ENCODE measurements at regions not wholly inside any gene's neighbourhood (a gene's known extent, or its start where the extent isn't known, plus 50 kb on each side); places are given as distances from the start of the nearest gene placed in this dataset.

DNA sequence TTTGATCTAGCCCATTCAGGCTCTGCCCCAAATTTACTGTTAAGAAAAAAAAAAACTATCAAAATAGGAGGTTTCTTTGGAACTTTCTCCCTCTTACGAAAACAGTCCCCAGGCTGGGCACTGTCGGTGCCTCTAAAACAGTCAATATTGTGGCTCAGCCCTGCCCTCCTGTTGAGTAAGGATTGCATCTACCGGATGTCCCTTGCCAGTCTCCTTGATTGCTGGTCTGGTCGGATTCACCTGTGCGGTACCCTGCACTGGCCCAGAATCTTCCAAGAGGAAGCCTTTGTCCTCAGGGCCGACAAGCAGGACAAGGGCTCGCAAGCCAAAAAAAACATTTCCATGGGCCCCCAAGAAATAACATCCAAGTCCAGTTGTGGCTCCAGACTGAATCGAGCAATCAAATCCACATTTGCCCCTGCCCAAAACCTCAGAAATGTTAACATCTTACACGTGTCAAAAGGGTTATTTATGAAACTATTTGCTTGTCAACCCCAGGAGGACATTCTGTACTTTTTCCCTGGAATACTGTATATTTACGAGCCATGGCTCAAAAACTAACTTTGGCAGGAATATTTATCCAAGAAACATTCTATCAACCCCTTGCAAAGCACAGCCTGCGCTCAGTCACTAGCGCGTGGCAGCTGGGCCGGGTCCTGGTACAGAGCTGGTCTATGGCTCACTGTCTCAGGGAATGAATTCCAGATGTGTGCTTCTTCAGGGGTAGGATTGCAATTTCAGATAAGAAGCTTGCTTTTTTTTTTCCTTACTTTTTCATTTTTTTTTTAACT is 129.2 kb upstream of the ADRA1B start:
- Histone ChIP-seq H3K27me3 (ENCODE audit: control insufficient read depth, insufficient read depth, low read length) (no peaks in the 10 kb centered on the region), H3K36me3 (ENCODE audit: control insufficient read depth, insufficient read depth, low read length) (no peaks in the 10 kb centered on the region), H3K4me3 (ENCODE audit: low read depth, low read length) (no peak overlapping the region)
- no peak for DNase-seq (ENCODE audit: low read depth)
- no peak for FAIRE-seq
- no peak for TF ChIP-seq CTCF (IDR thresholded peaks at IDR 0.05; ENCODE audit: insufficient read depth, low read length, severe bottlenecking)

- TF ChIP-seq CTCF (IDR thresholded peaks at IDR 0.05; ENCODE audit: insufficient read depth, low read length, severe bottlenecking) = no peak
- DNase-seq (ENCODE audit: low read depth) (no peak), FAIRE-seq (no peak)
- H3K36me3 ChIP-seq (ENCODE audit: control insufficient read depth, insufficient read depth, low read length) = no peaks in the 10 kb centered on the region
- no peak overlapping the region for H3K4me3 ChIP-seq (ENCODE audit: low read depth, low read length)
- no peaks in the 10 kb centered on the region for H3K27me3 ChIP-seq (ENCODE audit: control insufficient read depth, insufficient read depth, low read length)
These were observed 128.4 kb upstream of the ADRA1B start for GRCh38 chr5:159787837-159788236.

- no peak for FAIRE-seq
- no peak for DNase-seq (ENCODE audit: low read depth)
- no peaks in the 10 kb centered on the region for H3K27me3 ChIP-seq (ENCODE audit: control insufficient read depth, insufficient read depth, low read length)
- no peak overlapping the region for H3K4me3 ChIP-seq (ENCODE audit: low read depth, low read length)
- TF ChIP-seq CTCF (IDR thresholded peaks at IDR 0.05; ENCODE audit: insufficient read depth, low read length, severe bottlenecking) = no peak
- no peaks in the 10 kb centered on the region for H3K36me3 ChIP-seq (ENCODE audit: control insufficient read depth, insufficient read depth, low read length)
These were observed 127.4 kb upstream of the ADRA1B start for GRCh38 chr5:159788835-159789331.

DNA sequence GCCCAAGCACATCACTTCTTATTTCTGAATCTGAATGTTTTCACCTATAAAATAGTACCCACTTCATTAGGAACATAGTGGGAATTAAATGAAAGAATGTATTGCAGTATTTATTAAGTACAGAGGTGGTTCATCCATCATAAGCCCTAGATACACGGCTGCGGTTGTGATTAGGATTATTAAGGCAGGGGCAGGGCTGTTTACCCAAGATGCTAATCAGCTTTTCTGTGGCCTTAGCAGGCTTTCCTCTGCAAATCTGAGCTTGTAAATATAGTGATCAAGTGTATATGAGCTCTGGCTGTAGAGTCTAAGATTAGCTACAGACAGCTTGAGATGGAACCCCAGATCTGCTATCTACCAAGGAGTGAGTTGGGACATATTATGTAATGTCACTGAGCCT is 124.1 kb upstream of the ADRA1B start:
- Histone ChIP-seq H3K36me3 (ENCODE audit: control insufficient read depth, insufficient read depth, low read length) (no peaks in the 10 kb centered on the region), H3K27me3 (ENCODE audit: control insufficient read depth, insufficient read depth, low read length) (no peaks in the 10 kb centered on the region), H3K4me3 (ENCODE audit: low read depth, low read length) (no peak overlapping the region)
- FAIRE-seq = no peak
- no peak for DNase-seq (ENCODE audit: low read depth)
- TF ChIP-seq CTCF (IDR thresholded peaks at IDR 0.05; ENCODE audit: insufficient read depth, low read length, severe bottlenecking) = no peak

GRCh38 chr5:159797261-159797970 is 118.9 kb upstream of the ADRA1B start:
- TF ChIP-seq CTCF (IDR thresholded peaks at IDR 0.05; ENCODE audit: insufficient read depth, low read length, severe bottlenecking) = no peak
- H3K4me3 ChIP-seq (ENCODE audit: low read depth, low read length) = no peak overlapping the region
- H3K36me3 ChIP-seq (ENCODE audit: control insufficient read depth, insufficient read depth, low read length) = no peaks in the 10 kb centered on the region
- DNase-seq (ENCODE audit: low read depth) (no peak), FAIRE-seq (peak; percentile 40)
- no peaks in the 10 kb centered on the region for H3K27me3 ChIP-seq (ENCODE audit: control insufficient read depth, insufficient read depth, low read length)

All from bronchial epithelial cell (primary cell).